Pancreas (tissue), 10 donors: ENCODE measurements at regions not wholly inside any gene's neighbourhood (a gene's known extent, or its start where the extent isn't known, plus 50 kb on each side); places are given as distances from the start of the nearest gene placed in this dataset.
A peak's percentile ranks its signal among the peaks of the same experiment; 100 is the strongest.

Experiments
- ATAC-seq, 4 donors: fragments of 200-7000 bp; cut with Tn5 transposase; one replicate each; pipeline versions ENCODE4 v1.8.0 to v1.9.1; 2020; ENCODE audit warnings: mild to moderate bottlenecking in 4 of 4, moderate library complexity in 4 of 4
- DNase-seq, 6 donors: peaks; one replicate each; pipeline ENCODE4 v3.0.0-alpha.2; 2020
- FAIRE-seq: peaks from 2 replicates; lab custom pipeline; 2012; peaks lifted over from hg19 to GRCh38; lab: Jason Lieb, UNC
- H3K27ac ChIP-seq, 4 donors: fragments of 200-600 bp; sonication (generic); 1 replicate in 3 of 4; 2 replicates in 1 of 4; pipeline versions ENCODE4 v1.5.0 to v1.8.0; 2020
- H3K27me3 ChIP-seq, 4 donors: fragments of 200-600 bp; one replicate each; pipeline ENCODE4 v1.8.0; 2021
- H3K36me3 ChIP-seq, 3 donors: fragments of 200-600 bp; sonication (generic) in 1 of 3; one replicate each; pipeline versions ENCODE4 v1.5.0 to v1.8.0; 2020 to 2021
- H3K4me1 ChIP-seq, 3 donors: fragments of 200-600 bp; one replicate each; pipeline ENCODE4 v1.8.0; 2021
- H3K4me3 ChIP-seq, 4 donors: fragments of 200-600 bp; sonication (generic) in 2 of 4; one replicate each; pipeline versions ENCODE4 v1.5.0 to v1.8.0; 2020 to 2021
- H3K9me3 ChIP-seq, 4 donors: fragments of 200-600 bp; one replicate each; pipeline ENCODE4 v1.8.0; 2021
- WGBS, 2 donors: extraction: QIAGEN DNeasy Blood & Tissue Kit; methylation state at CpG; one replicate each; pipeline ENCODE4 v1.1.7; 2013; 5-methylcytosine and 5-hydroxymethylcytosine counted together
- intact Hi-C, 3 donors: fragments of 100-400 bp; cut with DNase I; formaldehyde crosslinking; loops; one replicate each; pipeline versions ENCODE4 v1.11.1 to v1.14.2; 2022
- TF ChIP-seq, protein P1 (sequence below), 4 donors: fragments of 200-600 bp; sonication (generic) in 3 of 4; IDR thresholded peaks; one replicate each; pipeline versions ENCODE4 v1.5.0 to v1.8.0; 2021; ENCODE audit warnings: antibody characterized with exemption in 4 of 4
- donor health status: healthy with polysubstance abuse.
- donor health status: DM: no; HTN: no; CAD: no; lungs with moderate emphysema.
- donor health status: DM: no; HTN: no; CAD: no.
- donor health status: control.
- donor health status: control.
- donor health status: Bipolar disorder and iron deficiency.
- donor health status: DM: yes; HTN: yes; CAD: no.
- donor health status: DM: no; HTN: no; CAD: no.
- donor health status: DM: no; HTN: no; CAD: no.
- donor health status: DM: yes; HTN: yes; CAD: no.

DNA sequence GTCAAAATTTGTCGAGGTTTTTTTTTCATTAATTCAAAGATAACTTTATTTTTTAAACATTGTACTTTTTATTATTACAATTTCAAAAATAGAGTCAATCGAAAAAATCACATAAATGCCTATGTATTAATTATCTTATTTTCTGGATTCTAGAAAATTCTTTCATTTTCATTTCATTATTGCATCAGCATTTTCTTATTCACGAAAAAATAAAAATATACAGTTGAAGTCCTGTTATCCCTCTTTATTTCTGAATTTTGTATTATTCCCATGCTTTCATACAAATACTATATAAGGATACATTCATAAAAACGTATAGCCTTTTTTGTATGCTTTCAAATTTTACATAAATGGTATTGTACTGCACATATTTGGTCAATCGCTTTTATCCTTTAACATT is 681.0 kb upstream of the USP24 start:
- Histone ChIP-seq H3K9me3 (no peaks in the 10 kb centered on the region), H3K4me1 (no peaks in the 10 kb centered on the region), H3K27me3 (no peaks in the 10 kb centered on the region), H3K36me3 (no peaks in the 10 kb centered on the region), H3K4me3 (no peak overlapping the region), H3K27ac (no peak overlapping the region)
- WGBS, 2 donors, result 78 to 84% methylated on average over 5 of the region's 5 CpGs
- peak; percentile 75 for FAIRE-seq
- intact Hi-C loops, result no loop called here
- DNase-seq, result no peak
- ATAC-seq, result no peak
- TF ChIP-seq, protein P1, sequence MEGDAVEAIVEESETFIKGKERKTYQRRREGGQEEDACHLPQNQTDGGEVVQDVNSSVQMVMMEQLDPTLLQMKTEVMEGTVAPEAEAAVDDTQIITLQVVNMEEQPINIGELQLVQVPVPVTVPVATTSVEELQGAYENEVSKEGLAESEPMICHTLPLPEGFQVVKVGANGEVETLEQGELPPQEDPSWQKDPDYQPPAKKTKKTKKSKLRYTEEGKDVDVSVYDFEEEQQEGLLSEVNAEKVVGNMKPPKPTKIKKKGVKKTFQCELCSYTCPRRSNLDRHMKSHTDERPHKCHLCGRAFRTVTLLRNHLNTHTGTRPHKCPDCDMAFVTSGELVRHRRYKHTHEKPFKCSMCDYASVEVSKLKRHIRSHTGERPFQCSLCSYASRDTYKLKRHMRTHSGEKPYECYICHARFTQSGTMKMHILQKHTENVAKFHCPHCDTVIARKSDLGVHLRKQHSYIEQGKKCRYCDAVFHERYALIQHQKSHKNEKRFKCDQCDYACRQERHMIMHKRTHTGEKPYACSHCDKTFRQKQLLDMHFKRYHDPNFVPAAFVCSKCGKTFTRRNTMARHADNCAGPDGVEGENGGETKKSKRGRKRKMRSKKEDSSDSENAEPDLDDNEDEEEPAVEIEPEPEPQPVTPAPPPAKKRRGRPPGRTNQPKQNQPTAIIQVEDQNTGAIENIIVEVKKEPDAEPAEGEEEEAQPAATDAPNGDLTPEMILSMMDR (IDR thresholded peaks at IDR 0.05), result no peak

DNA sequence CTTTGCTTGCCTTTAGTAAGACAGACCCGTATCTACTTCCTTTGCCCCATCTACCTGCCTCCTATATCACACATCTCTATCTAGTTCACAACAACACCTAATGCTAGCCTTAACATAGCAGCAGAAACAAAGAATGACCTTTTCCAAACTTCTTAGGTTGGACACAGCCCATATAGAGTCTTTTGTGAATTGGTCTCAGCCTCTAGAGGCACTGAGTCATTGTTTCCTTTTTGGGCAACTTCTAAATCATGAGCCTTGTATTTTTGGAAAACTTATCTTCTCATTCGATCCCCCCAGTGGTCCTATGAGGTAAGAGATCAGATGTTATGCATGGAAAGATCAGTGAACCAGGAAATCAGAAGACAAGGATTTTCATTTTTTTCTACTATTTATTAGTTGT is 679.4 kb upstream of the USP24 start:
- no peaks in the 10 kb centered on the region for H3K27me3 ChIP-seq
- no peak overlapping the region for H3K27ac ChIP-seq
- H3K4me3 ChIP-seq, result no peak overlapping the region
- TF ChIP-seq, protein P1 (IDR thresholded peaks at IDR 0.05), result no peak
- WGBS, 2 donors, result 66 to 80% methylated on average over 2 of the region's 2 CpGs
- H3K9me3 ChIP-seq, result no peaks in the 10 kb centered on the region
- FAIRE-seq (no peak), ATAC-seq (no peak), DNase-seq (no peak)
- no peaks in the 10 kb centered on the region for H3K4me1 ChIP-seq
- intact Hi-C loops, result no loop called here
- H3K36me3 ChIP-seq, result no peaks in the 10 kb centered on the region

DNA sequence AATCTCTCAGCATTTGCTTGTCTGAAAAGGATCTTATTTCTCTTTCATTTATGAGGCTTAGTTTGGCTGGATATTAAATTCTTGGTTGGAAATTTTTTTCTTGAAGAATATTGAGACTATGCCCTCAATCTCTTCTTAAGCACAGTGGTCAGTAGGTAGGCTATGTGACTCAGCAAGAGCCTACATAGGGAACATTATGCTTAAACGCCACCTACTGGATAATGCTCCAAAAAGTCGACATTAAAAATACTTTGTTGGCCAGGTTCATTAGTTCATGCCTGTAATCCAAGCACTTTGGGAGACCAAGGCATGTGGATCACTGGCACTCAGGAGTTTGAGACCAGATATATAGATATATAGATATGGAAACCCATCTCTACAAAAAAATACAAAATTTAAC is 678.0 kb upstream of the USP24 start:
- DNase-seq (no peak), FAIRE-seq (no peak), ATAC-seq (peak in 2 of 4 donors; percentile 35 to 85)
- no peaks in the 10 kb centered on the region for H3K9me3 ChIP-seq
- no peaks in the 10 kb centered on the region for H3K4me1 ChIP-seq
- 23 to 26% methylated on average over 2 of the region's 2 CpGs for whole genome bisulfite sequencing, 2 donors
- no peaks in the 10 kb centered on the region for H3K36me3 ChIP-seq
- H3K27ac ChIP-seq, result no peak overlapping the region
- no peak overlapping the region for H3K4me3 ChIP-seq
- TF ChIP-seq, protein P1 (IDR thresholded peaks at IDR 0.05), result no peak
- no peaks in the 10 kb centered on the region for H3K27me3 ChIP-seq
- intact Hi-C loops, result no loop called here

DNA sequence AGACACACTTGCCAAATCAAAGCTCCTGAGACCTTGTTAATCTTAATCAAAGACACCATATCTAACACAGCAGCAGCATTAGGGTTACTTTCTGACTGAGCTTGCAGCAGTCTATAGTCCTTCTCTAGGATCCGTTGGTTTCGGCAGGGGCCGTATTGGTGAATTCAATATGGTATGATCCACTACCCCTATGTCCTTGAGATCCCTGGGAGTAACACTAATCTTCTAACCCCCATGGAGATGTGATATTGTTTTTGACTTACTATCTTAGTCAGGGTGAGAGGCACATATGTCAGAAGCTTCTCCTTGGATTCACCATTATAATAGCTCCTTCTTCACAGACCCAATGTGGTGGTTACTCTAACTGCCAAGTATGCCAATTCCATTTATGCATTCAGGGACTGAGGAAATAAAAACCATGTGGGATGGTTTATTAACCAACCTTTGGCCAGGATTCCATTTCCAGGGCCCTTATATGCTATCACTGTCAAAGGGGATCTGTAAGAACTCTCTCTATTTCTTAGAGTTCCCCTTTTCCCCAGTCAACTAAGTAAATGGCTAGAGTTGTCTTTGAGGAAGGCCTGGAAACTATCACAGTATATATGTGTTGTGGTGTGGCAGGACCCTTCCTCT is 673.6 kb upstream of the USP24 start:
- Histone ChIP-seq H3K9me3 (no peaks in the 10 kb centered on the region), H3K4me1 (peaks cover 0 to 7% (median 0%) of the 10 kb centered on the region in 3 donors), H3K36me3 (no peaks in the 10 kb centered on the region), H3K27me3 (no peaks in the 10 kb centered on the region), H3K27ac (no peak overlapping the region), H3K4me3 (no peak overlapping the region)
- DNase-seq (no peak), ATAC-seq (no peak), FAIRE-seq (no peak)
- intact Hi-C loops, result no loop called here
- WGBS, 2 donors, result 94 to 99% methylated on average over 3 of the region's 3 CpGs
- TF ChIP-seq, protein P1 (IDR thresholded peaks at IDR 0.05), result no peak

DNA sequence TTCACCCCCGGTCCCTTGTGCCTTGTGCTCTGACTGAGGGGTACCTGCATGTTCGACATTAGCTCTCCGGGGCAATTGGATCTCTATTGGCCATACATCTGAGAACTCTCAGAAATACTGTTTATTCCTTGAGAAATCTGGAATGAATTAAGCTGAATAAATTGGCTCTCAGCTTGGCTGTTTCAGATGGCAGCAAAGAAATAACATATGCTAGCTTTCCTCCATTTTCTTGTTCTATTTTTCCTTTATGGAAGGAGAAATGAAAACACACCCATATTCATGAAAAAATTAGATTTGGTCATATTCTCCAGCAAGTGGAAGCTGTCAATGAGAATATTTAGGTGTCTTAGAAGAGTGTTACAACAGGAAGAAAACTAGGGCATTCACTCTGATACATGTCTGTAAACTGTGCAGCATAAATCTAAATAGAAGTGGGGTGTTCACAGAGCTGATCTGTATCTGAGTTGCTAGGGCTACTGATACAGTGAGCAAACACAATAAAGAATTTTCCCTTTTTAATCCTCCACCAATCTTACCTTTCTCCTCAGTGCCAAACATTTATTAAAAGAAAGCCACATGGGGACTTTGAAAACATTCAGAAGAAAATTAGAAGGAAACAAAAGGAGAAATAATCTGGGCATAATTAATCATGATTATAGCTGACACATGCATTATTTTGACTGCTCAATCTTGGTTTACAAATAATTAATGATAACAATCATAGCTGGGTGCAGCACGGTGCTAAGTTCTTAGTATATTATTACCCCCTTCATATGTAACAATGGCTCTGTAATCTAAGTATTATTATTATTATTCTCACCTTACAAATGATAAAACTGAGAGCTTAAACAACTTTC is 671.9 kb upstream of the USP24 start:
- DNase-seq, result no peak

More for the DNA sequence above, 671.9 kb upstream of the USP24 start:
- H3K36me3 ChIP-seq, result no peaks in the 10 kb centered on the region
- no peak overlapping the region for H3K4me3 ChIP-seq
- TF ChIP-seq, protein P1 (IDR thresholded peaks at IDR 0.05), result no peak
- peaks cover 0 to 7% (median 0%) of the 10 kb centered on the region in 3 donors for H3K4me1 ChIP-seq
- WGBS, 2 donors, result 71 to 75% methylated on average over 4 of the region's 4 CpGs
- ATAC-seq (peak in 2 of 4 donors; percentile 47 to 50), FAIRE-seq (no peak)
- H3K27me3 ChIP-seq, result no peaks in the 10 kb centered on the region
- H3K9me3 ChIP-seq, result no peaks in the 10 kb centered on the region
- intact Hi-C loops, result no loop called here
- no peak overlapping the region for H3K27ac ChIP-seq
